ENCODE measurements at regions not wholly inside any gene's neighbourhood (a gene's known extent, or its start where the extent isn't known, plus 50 kb on each side); places are given as distances from the start of the nearest gene placed in this dataset.

GRCh38 chr5:105032917-105033316 lies 1470.3 kb upstream of the NUDT12 start:
- Histone ChIP-seq H3K36me3 (no peaks in the 10 kb centered on the region), H3K4me1 (no peaks in the 10 kb centered on the region), H3K27ac (no peak overlapping the region), H3K9me3 (peaks cover 0 to 19% (median 0%) of the 10 kb centered on the region in 11 donors), H3K4me3 (no peak overlapping the region), H3K27me3 (no peaks in the 10 kb centered on the region)
- WGBS, 2 donors: 48 to 49% methylated on average over 4 of the region's 4 CpGs
- intact Hi-C loops (cut with DNase I): no loop called here
- DNase-seq: no peak
- ATAC-seq: no peak
- no peak for TF ChIP-seq CTCF (IDR thresholded peaks at IDR 0.05)

- H3K4me3 ChIP-seq: no peak overlapping the region
- WGBS, 2 donors: 46 to 55% methylated on average over 2 of the region's 2 CpGs
- ATAC-seq (no peak), DNase-seq (no peak)
- no peaks in the 10 kb centered on the region for H3K36me3 ChIP-seq
- no peaks in the 10 kb centered on the region for H3K4me1 ChIP-seq
- intact Hi-C loops (cut with DNase I): no loop called here
- no peaks in the 10 kb centered on the region for H3K27me3 ChIP-seq
- H3K27ac ChIP-seq: no peak overlapping the region
- peaks cover 0 to 6% (median 0%) of the 10 kb centered on the region in 11 donors for H3K9me3 ChIP-seq
- TF ChIP-seq CTCF (IDR thresholded peaks at IDR 0.05): no peak
Measured at GRCh38 chr5:105030153-105030552, 1467.6 kb upstream of the NUDT12 start.

GRCh38 chr5:105015098-105015497 lies 1452.5 kb upstream of the NUDT12 start:
- Histone ChIP-seq H3K36me3 (no peaks in the 10 kb centered on the region), H3K4me1 (no peaks in the 10 kb centered on the region), H3K27ac (no peak overlapping the region), H3K9me3 (no peaks in the 10 kb centered on the region), H3K27me3 (no peaks in the 10 kb centered on the region), H3K4me3 (no peak overlapping the region)
- intact Hi-C loops (cut with DNase I): no loop called here
- ATAC-seq: no peak
- no peak for TF ChIP-seq CTCF (IDR thresholded peaks at IDR 0.05)
- DNase-seq: no peak
- 90 to 97% methylated on average over 3 of the region's 3 CpGs for WGBS, 2 donors

GRCh38 chr5:104998572-104998971 lies 1436.0 kb upstream of the NUDT12 start:
- no peak for DNase-seq
- WGBS, 2 donors: 57 to 71% methylated on average over 1 of the region's 1 CpG
- intact Hi-C loops (cut with DNase I): no loop called here

More at GRCh38 chr5:104998572-104998971, 1436.0 kb upstream of the NUDT12 start:
- Histone ChIP-seq H3K36me3 (no peaks in the 10 kb centered on the region), H3K4me3 (no peak overlapping the region), H3K9me3 (peaks cover 0 to 19% (median 0%) of the 10 kb centered on the region in 11 donors), H3K27me3 (no peaks in the 10 kb centered on the region), H3K4me1 (no peaks in the 10 kb centered on the region), H3K27ac (no peak overlapping the region)
- TF ChIP-seq CTCF (IDR thresholded peaks at IDR 0.05): no peak
- ATAC-seq: no peak
